IMR-90 (cell line): ENCODE measurements at regions not wholly inside any gene's neighbourhood (a gene's known extent, or its start where the extent isn't known, plus 50 kb on each side); places are given as distances from the start of the nearest gene placed in this dataset.

Experiments used
- ATAC-seq: fragments of 200-7000 bp; cut with Tn5 transposase; 2 replicates; pipeline ENCODE4 v1.9.1; 2020; ENCODE audit warnings: low read depth, mild to moderate bottlenecking, moderate library complexity
- BruUV-seq: library from RNA; stranded (reverse); fragments of 400-500 nt; replicated peaks from 2 replicates; lab custom pipeline; 2021; lab: Mats Ljungman, UMichigan
- CTCF ChIA-PET: fragments of 300-600 bp; formaldehyde crosslinking; extraction: SDS; loops from one replicate; lab custom pipeline; 2021; ENCODE audit warnings: antibody characterized with exemption; lab: Yijun Ruan, JAX
- POLR2A ChIA-PET: fragments of 300-600 bp; sonication (Branson Sonifier 250); formaldehyde crosslinking; loops from one replicate; lab custom pipeline; 2022; ENCODE audit warnings: antibody characterized with exemption; ENCODE audit not compliant: unreplicated experiment; lab: Charles Lee
- DNase-seq: peaks from one replicate; pipeline ENCODE4 v3.0.0; 2013
- H2AFZ ChIP-seq: replicated peaks from 2 replicates; pipeline ENCODE3; 2013; ENCODE audit warnings: low read length, mild to moderate bottlenecking; ENCODE audit not compliant: poor library complexity
- H2AK5ac ChIP-seq: 2 replicates; pipeline ENCODE4 v1.6.1; 2013; ENCODE audit warnings: low read depth, low read length, inconsistent platforms
- H2AK9ac ChIP-seq: replicated peaks from 2 replicates; pipeline ENCODE3; 2013; ENCODE audit warnings: mild to moderate bottlenecking, low read depth, low read length, moderate library complexity; ENCODE audit not compliant: poor library complexity
- H2BK120ac ChIP-seq: 2 replicates; pipeline ENCODE4 v1.6.1; 2013; ENCODE audit warnings: low read depth, low read length, inconsistent platforms
- H2BK15ac ChIP-seq: 3 replicates; pipeline ENCODE4 v1.6.1; 2013; ENCODE audit warnings: low read depth, low read length, inconsistent platforms
- H2BK20ac ChIP-seq: 2 replicates; pipeline ENCODE4 v1.6.1; 2013; ENCODE audit warnings: low read depth, mild to moderate bottlenecking, inconsistent platforms, low read length, moderate library complexity
- H2BK5ac ChIP-seq: 2 replicates; pipeline ENCODE4 v1.6.1; 2013; ENCODE audit warnings: mild to moderate bottlenecking, low read depth, low read length, inconsistent platforms; ENCODE audit not compliant: poor library complexity, severe bottlenecking
- H3K14ac ChIP-seq: replicated peaks from 2 replicates; pipeline ENCODE4 v1.6.1; 2013; ENCODE audit warnings: low read depth, low read length, inconsistent platforms
- H3K18ac ChIP-seq: 2 replicates; pipeline ENCODE4 v1.6.1; 2013; ENCODE audit warnings: low read depth, low read length, control low read depth
- H3K23ac ChIP-seq: 2 replicates; pipeline ENCODE4 v1.6.1; 2013; ENCODE audit warnings: low read depth, low read length, inconsistent platforms
- H3K27ac ChIP-seq: 2 replicates; pipeline ENCODE4 v1.5.1; 2013; ENCODE audit warnings: mild to moderate bottlenecking, control low read depth, low read length; ENCODE audit not compliant: insufficient read depth
- H3K27me3 ChIP-seq: 2 replicates; pipeline ENCODE4 v1.6.1; 2013; ENCODE audit warnings: low read length; ENCODE audit not compliant: control insufficient read depth, insufficient read depth
- H3K36me3 ChIP-seq: 2 replicates; pipeline ENCODE4 v1.6.1; 2013; ENCODE audit warnings: low read length, mixed read lengths; ENCODE audit not compliant: control insufficient read depth, insufficient read depth
- H3K4ac ChIP-seq: 2 replicates; pipeline ENCODE4 v1.6.1; 2013; ENCODE audit warnings: low read depth, low read length, inconsistent platforms
- H3K4me1 ChIP-seq: 2 replicates; pipeline ENCODE4 v1.6.1; 2013; ENCODE audit warnings: low read length, mixed read lengths; ENCODE audit not compliant: control insufficient read depth, insufficient read depth
- H3K4me2 ChIP-seq: 2 replicates; pipeline ENCODE4 v1.6.1; 2013; ENCODE audit warnings: low read depth, mild to moderate bottlenecking, control low read depth, low read length, moderate library complexity
- H3K4me3 ChIP-seq: 2 replicates; pipeline ENCODE4 v1.5.1; 2013; ENCODE audit warnings: low read depth, mild to moderate bottlenecking, control low read depth, low read length, moderate library complexity; ENCODE audit not compliant: insufficient read depth
- H3K56ac ChIP-seq: 2 replicates; pipeline ENCODE4 v1.6.1; 2013; ENCODE audit warnings: low read length, inconsistent platforms; ENCODE audit not compliant: insufficient read depth; ENCODE audit errors: extremely low read depth
- H3K79me1 ChIP-seq, 2 experiments: 2 replicates each; pipeline ENCODE4 v1.6.1; 2013; ENCODE audit warnings: low read length in 2 of 2, inconsistent platforms in 1 of 2, low read depth in 1 of 2
- H3K9ac ChIP-seq: 2 replicates; pipeline ENCODE4 v1.6.1; 2013; ENCODE audit warnings: low read depth, low read length, control low read depth
- H3K9me1 ChIP-seq: 2 replicates; pipeline ENCODE4 v1.6.1; 2013; ENCODE audit warnings: low read length, inconsistent platforms; ENCODE audit not compliant: insufficient read depth
- H3K9me3 ChIP-seq: 2 replicates; pipeline ENCODE4 v1.6.1; 2013; ENCODE audit warnings: low read length; ENCODE audit not compliant: control insufficient read depth, insufficient read depth
- H4K20me1 ChIP-seq: 2 replicates; pipeline ENCODE4 v1.6.1; 2013; ENCODE audit warnings: low read length, inconsistent platforms; ENCODE audit not compliant: insufficient read depth
- H4K5ac ChIP-seq: 2 replicates; pipeline ENCODE4 v1.6.1; 2013; ENCODE audit warnings: mild to moderate bottlenecking, low read depth, low read length, control low read depth
- H4K8ac ChIP-seq, 2 experiments: 2 replicates each; pipeline ENCODE4 v1.6.1; 2013; ENCODE audit warnings: low read depth in 2 of 2, low read length in 2 of 2, control low read depth in 1 of 2, inconsistent platforms in 1 of 2
- H4K91ac ChIP-seq: 2 replicates; pipeline ENCODE4 v1.6.1; 2013; ENCODE audit warnings: low read depth, low read length, inconsistent platforms; ENCODE audit not compliant: insufficient read depth
- CTCF ChIP-seq: conservative IDR thresholded peaks from 2 replicates; pipeline ENCODE4 v1.5.1; 2012; ENCODE audit warnings: mild to moderate bottlenecking, low read depth, low read length, improper control_type of control experiment
- ELK1 ChIP-seq: fragments of 150-350 bp; IDR thresholded peaks from 2 replicates; pipeline ENCODE4 v1.6.1; 2016; ENCODE audit warnings: low read depth, mild to moderate bottlenecking, low read length, moderate library complexity, borderline replicate concordance
- MAZ ChIP-seq: IDR thresholded peaks from 2 replicates; pipeline ENCODE4 v1.6.1; 2012; ENCODE audit warnings: low read depth, mild to moderate bottlenecking, low read length, improper control_type of control experiment, moderate library complexity, borderline replicate concordance
- MXI1 ChIP-seq: IDR thresholded peaks from 2 replicates; pipeline ENCODE4 v1.6.1; 2012; ENCODE audit warnings: low read depth, mild to moderate bottlenecking, low read length, moderate library complexity, borderline replicate concordance
- NFE2L2 ChIP-seq: fragments of 150-350 bp; IDR thresholded peaks from 2 replicates; pipeline ENCODE4 v1.6.1; 2016; ENCODE audit warnings: low read depth, mild to moderate bottlenecking, low read length
- RAD21 ChIP-seq: IDR thresholded peaks from 2 replicates; pipeline ENCODE4 v1.6.1; 2012; ENCODE audit warnings: low read length, improper control_type of control experiment
- RCOR1 ChIP-seq: IDR thresholded peaks from 2 replicates; pipeline ENCODE4 v1.6.1; 2012; ENCODE audit warnings: mild to moderate bottlenecking, low read length, improper control_type of control experiment; ENCODE audit not compliant: insufficient replicate concordance
- SMC3 ChIP-seq: fragments of 150-350 bp; IDR thresholded peaks from 2 replicates; pipeline ENCODE4 v1.6.1; 2016; ENCODE audit warnings: low read depth, mild to moderate bottlenecking, antibody characterized with exemption, low read length, moderate library complexity
- USF2 ChIP-seq: fragments of 150-350 bp; IDR thresholded peaks from 2 replicates; pipeline ENCODE4 v1.6.1; 2017; ENCODE audit warnings: mild to moderate bottlenecking, antibody characterized with exemption, low read length, low read depth
- WGBS, 2 experiments: methylation state at CpG; one replicate each; pipeline versions ENCODE4 v1.1.5 to v1.1.7; 2013; ENCODE audit warnings: missing lambda C conversion rate in 2 of 2; ENCODE audit not compliant: insufficient read length in 1 of 2; ENCODE audit errors: extremely low coverage in 2 of 2; 5-methylcytosine and 5-hydroxymethylcytosine counted together
- dilution Hi-C: fragments of 300-500 bp; cut with HindIII; formaldehyde crosslinking; loops from one replicate; pipeline ENCODE4 v1.14.3; 2018; ENCODE audit warnings: low sequenced_read_pairs; ENCODE audit not compliant: unreplicated experiment
- in situ Hi-C: fragments of 300-500 bp; cut with MboI; formaldehyde crosslinking; loops from 3 replicates; pipeline ENCODE4 v1.14.3; 2019; ENCODE audit warnings: low sequenced_read_pairs, inconsistent platforms, mixed read lengths
- intact Hi-C: fragments of 100-400 bp; cut with micrococcal nuclease; formaldehyde crosslinking; loops from 2 replicates; pipeline ENCODE4 v1.10.0; 2022

GRCh38 chr5:116908537-116908936, 333.9 kb upstream of the SEMA6A start:
- Histone ChIP-seq H4K8ac (no peak overlapping the region), H3K27me3 (no peaks in the 10 kb centered on the region), H3K4me2 (no peak overlapping the region), H3K27ac (no peak overlapping the region), H2BK5ac (no peak overlapping the region), H3K4me3 (no peak overlapping the region), H2AK5ac (no peak overlapping the region), H2AFZ (no peak overlapping the region), H3K23ac (no peak overlapping the region), H3K18ac (no peak overlapping the region), H2BK15ac (no peak overlapping the region), H3K9me1 (no peaks in the 10 kb centered on the region), H3K9ac (no peak overlapping the region), H2AK9ac (no peak overlapping the region), H3K79me1 (no peaks in the 10 kb centered on the region), H4K20me1 (no peaks in the 10 kb centered on the region), H3K9me3 (peaks cover 8% of the 10 kb centered on the region; the same call in 1 of the 2 replicates), H3K14ac (no peak overlapping the region), H3K36me3 (no peaks in the 10 kb centered on the region), H2BK20ac (no peak overlapping the region), H3K4ac (no peak overlapping the region), H3K56ac (no peak overlapping the region), H2BK120ac (no peak overlapping the region), H3K4me1 (no peaks in the 10 kb centered on the region), H4K91ac (no peak overlapping the region), H4K5ac (no peak overlapping the region)
- dilution Hi-C loops: no loop called here
- no peak for ATAC-seq
- WGBS, 2 experiments: no CpG with 5 or more reads among the region's 1 CpG
- in situ Hi-C loops: no loop called here
- ChIA-PET POLR2A (no interaction called here), CTCF (no interaction called here)
- no peak for DNase-seq
- no TSS peak for BruUV-seq
- TF ChIP-seq MAZ (no peak), MXI1 (no peak), SMC3 (no peak), NFE2L2 (no peak), ELK1 (no peak), USF2 (no peak), RCOR1 (no peak), CTCF (no peak), RAD21 (no peak)
- intact Hi-C loops: no loop called here
